PC-3 (cell line): ENCODE measurements at regions not wholly inside any gene's neighbourhood (a gene's known extent, or its start where the extent isn't known, plus 50 kb on each side); places are given as distances from the start of the nearest gene placed in this dataset.

Source experiments
- ATAC-seq: fragments of 200-7000 bp; cut with Tn5 transposase; 2 replicates; pipeline ENCODE4 v1.9.1; 2020; ENCODE audit warnings: mild to moderate bottlenecking, moderate library complexity
- BruUV-seq: library from RNA; stranded (reverse); fragments of 400-500 nt; replicated peaks from 2 replicates; lab custom pipeline; 2021; lab: Mats Ljungman, UMichigan
- CTCF ChIA-PET: fragments of 300-600 bp; sonication (Branson Sonifier 250); formaldehyde crosslinking; loops from one replicate; lab custom pipeline; 2022; ENCODE audit warnings: antibody characterized with exemption; lab: Charles Lee
- POLR2A ChIA-PET: fragments of 300-600 bp; sonication (Branson Sonifier 250); formaldehyde crosslinking; loops from one replicate; lab custom pipeline; 2022; ENCODE audit warnings: antibody characterized with exemption; ENCODE audit not compliant: unreplicated experiment; lab: Charles Lee
- DNase-seq: peaks from one replicate; pipeline ENCODE4 v3.0.0-alpha.2; 2015
- H2AFZ ChIP-seq: fragments of 300-600 bp; sonication (generic); 2 replicates; pipeline ENCODE4 v1.6.0; 2016; ENCODE audit warnings: antibody characterized with exemption, low read length
- H3F3A ChIP-seq: fragments of 300-600 bp; sonication (generic); one replicate; pipeline ENCODE4 v1.6.0; 2017; ENCODE audit warnings: antibody characterized with exemption, low read length, control low read depth, mild to moderate bottlenecking; ENCODE audit not compliant: unreplicated experiment
- H3K27ac ChIP-seq: fragments of 300-600 bp; sonication (generic); 2 replicates; pipeline ENCODE4 v1.5.1; 2016; ENCODE audit warnings: mild to moderate bottlenecking, low read length
- H3K27me3 ChIP-seq: fragments of 300-600 bp; sonication (generic); 2 replicates; pipeline ENCODE4 v1.6.1; 2016; ENCODE audit warnings: low read length, mixed read lengths
- H3K36me3 ChIP-seq: fragments of 300-600 bp; sonication (generic); 2 replicates; pipeline ENCODE4 v1.6.1; 2016; ENCODE audit warnings: low read depth, mixed run types, low read length, mixed read lengths
- H3K4me1 ChIP-seq: fragments of 300-600 bp; sonication (generic); 2 replicates; pipeline ENCODE4 v1.5.1; 2016; ENCODE audit warnings: low read length; ENCODE audit not compliant: insufficient read depth
- H3K4me2 ChIP-seq: fragments of 300-600 bp; sonication (generic); 2 replicates; pipeline ENCODE4 v1.6.0; 2016; ENCODE audit warnings: low read length
- H3K4me3 ChIP-seq: fragments of 300-600 bp; sonication (generic); 2 replicates; pipeline ENCODE4 v1.5.1; 2016; ENCODE audit warnings: mild to moderate bottlenecking, low read length, mixed read lengths
- H3K79me2 ChIP-seq: fragments of 300-600 bp; sonication (generic); 2 replicates; pipeline ENCODE4 v1.6.1; 2017; ENCODE audit warnings: low read length, mixed read lengths
- H3K9ac ChIP-seq: fragments of 300-600 bp; sonication (generic); 2 replicates; pipeline ENCODE4 v1.6.0; 2016; ENCODE audit warnings: mild to moderate bottlenecking, low read length
- H3K9me2 ChIP-seq: fragments of 300-600 bp; sonication (generic); replicated peaks from 2 replicates; pipeline ENCODE4 v1.6.1; 2016; ENCODE audit warnings: mixed run types, low read length, mixed read lengths
- H3K9me3 ChIP-seq: fragments of 300-600 bp; sonication (generic); 2 replicates; pipeline ENCODE4 v1.6.1; 2016; ENCODE audit warnings: low read length, mixed read lengths
- H4K20me1 ChIP-seq: fragments of 300-600 bp; sonication (generic); 2 replicates; pipeline ENCODE4 v1.6.1; 2016; ENCODE audit warnings: low read length, mixed read lengths
- EZH2 ChIP-seq: fragments of 300-600 bp; sonication (generic); IDR thresholded peaks from one replicate; pipeline ENCODE4 v1.6.1; 2017; ENCODE audit warnings: antibody characterized with exemption, mild to moderate bottlenecking, low read length; ENCODE audit not compliant: unreplicated experiment
- EZH2phosphoT487 ChIP-seq: fragments of 300-600 bp; sonication (generic); IDR thresholded peaks from 2 replicates; pipeline ENCODE4 v1.6.1; 2018; ENCODE audit warnings: mild to moderate bottlenecking, antibody characterized with exemption, low read length, borderline replicate concordance
- intact Hi-C: fragments of 100-400 bp; cut with micrococcal nuclease; formaldehyde crosslinking; loops from 2 replicates; pipeline ENCODE4 v1.9.0; 2023
- TF ChIP-seq, protein P1 (sequence below): fragments of 300-600 bp; sonication (generic); conservative IDR thresholded peaks from 2 replicates; pipeline ENCODE4 v1.5.1; 2017; ENCODE audit warnings: antibody characterized with exemption, low read depth, mild to moderate bottlenecking, low read length

DNA sequence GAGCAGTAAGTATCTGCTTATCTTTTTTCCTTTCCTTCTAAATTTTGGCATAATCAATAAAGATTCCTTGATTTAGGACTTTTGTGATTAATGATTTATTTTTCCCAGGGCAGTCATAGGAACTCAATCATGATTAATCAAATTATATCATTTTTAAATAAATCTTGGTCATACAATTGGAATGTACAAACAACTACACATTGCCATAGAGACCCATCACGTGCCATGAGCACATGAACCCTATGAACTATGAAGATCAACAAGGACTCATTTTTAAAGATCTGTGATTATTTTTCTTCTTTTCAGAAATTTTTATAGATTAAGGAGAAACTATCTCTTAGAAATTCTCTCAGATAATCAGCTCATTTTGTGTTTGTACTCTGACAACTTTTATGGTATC lies 622.4 kb downstream of the BCKDHB start:
- H3K4me1 ChIP-seq: peaks cover 8% of the 10 kb centered on the region; the same call in 1 of the 2 replicates
- H3K9me3 ChIP-seq: no peaks in the 10 kb centered on the region
- TF ChIP-seq EZH2 (no peak), EZH2phosphoT487 (no peak)
- TF ChIP-seq, protein P1, sequence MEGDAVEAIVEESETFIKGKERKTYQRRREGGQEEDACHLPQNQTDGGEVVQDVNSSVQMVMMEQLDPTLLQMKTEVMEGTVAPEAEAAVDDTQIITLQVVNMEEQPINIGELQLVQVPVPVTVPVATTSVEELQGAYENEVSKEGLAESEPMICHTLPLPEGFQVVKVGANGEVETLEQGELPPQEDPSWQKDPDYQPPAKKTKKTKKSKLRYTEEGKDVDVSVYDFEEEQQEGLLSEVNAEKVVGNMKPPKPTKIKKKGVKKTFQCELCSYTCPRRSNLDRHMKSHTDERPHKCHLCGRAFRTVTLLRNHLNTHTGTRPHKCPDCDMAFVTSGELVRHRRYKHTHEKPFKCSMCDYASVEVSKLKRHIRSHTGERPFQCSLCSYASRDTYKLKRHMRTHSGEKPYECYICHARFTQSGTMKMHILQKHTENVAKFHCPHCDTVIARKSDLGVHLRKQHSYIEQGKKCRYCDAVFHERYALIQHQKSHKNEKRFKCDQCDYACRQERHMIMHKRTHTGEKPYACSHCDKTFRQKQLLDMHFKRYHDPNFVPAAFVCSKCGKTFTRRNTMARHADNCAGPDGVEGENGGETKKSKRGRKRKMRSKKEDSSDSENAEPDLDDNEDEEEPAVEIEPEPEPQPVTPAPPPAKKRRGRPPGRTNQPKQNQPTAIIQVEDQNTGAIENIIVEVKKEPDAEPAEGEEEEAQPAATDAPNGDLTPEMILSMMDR: no peak
- ATAC-seq: no peak
- no peaks in the 10 kb centered on the region for H3K36me3 ChIP-seq
- no peak overlapping the region for H3K4me3 ChIP-seq
- H3F3A ChIP-seq: no peaks in the 10 kb centered on the region
- no peaks in the 10 kb centered on the region for H4K20me1 ChIP-seq
- H3K27ac ChIP-seq: no peak overlapping the region
- no peaks in the 10 kb centered on the region for H3K9me2 ChIP-seq
- ChIA-PET CTCF (no interaction called here), POLR2A (interaction anchor here (0.7 kb wide), 1 partner anchor 11 kb away, joined by 3 read pairs; no protein-coding TSS in a partner anchor)
- BruUV-seq: no TSS peak
- DNase-seq: peak; percentile 7
- H3K27me3 ChIP-seq: no peaks in the 10 kb centered on the region
- intact Hi-C loops: loop anchor here (5.0 kb wide), 2 partner anchors 122 to 517 kb away; no protein-coding TSS in a partner anchor
- H3K79me2 ChIP-seq: no peaks in the 10 kb centered on the region
- no peak overlapping the region for H3K4me2 ChIP-seq
- no peak overlapping the region for H3K9ac ChIP-seq
- no peak overlapping the region for H2AFZ ChIP-seq

DNA sequence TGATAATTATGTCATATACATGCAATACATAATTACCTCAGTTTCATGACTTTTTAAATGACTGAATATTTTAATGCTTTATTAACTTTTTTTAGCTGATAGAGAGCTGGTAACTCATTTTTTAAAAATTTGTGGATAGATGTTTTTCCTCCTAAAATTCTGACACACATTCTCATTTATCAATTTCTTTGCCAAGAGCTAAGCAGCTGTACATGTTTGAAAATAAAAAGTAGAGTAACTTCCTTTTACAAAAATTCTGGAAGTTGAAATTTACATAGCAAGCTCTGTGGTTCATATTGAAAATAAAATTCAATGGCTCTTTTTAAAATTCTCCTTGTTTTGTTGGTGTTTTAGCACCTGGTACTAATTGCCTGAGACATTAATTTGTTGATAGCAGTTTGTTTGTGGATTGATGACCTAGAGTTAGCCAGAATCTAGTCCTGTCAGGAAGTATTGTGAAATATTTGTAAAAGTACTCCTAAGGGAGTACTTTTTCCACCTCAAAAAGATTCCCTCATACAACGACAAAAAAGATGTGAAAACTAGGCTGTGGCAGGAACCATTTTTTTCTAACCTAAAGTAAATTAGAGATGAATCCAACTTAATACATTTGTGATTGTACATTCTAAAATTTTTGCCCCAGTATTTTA lies 621.8 kb downstream of the BCKDHB start:
- no peak overlapping the region for H3K4me3 ChIP-seq
- peaks cover 8% of the 10 kb centered on the region; the same call in 1 of the 2 replicates for H3K4me1 ChIP-seq
- no peaks in the 10 kb centered on the region for H4K20me1 ChIP-seq
- intact Hi-C loops: loop anchor here (5.0 kb wide), 2 partner anchors 121 to 516 kb away; no protein-coding TSS in a partner anchor
- no peak overlapping the region for H3K4me2 ChIP-seq
- no peaks in the 10 kb centered on the region for H3K9me3 ChIP-seq
- no peaks in the 10 kb centered on the region for H3F3A ChIP-seq
- no peaks in the 10 kb centered on the region for H3K27me3 ChIP-seq
- no TSS peak for BruUV-seq
- no peak overlapping the region for H2AFZ ChIP-seq
- no peaks in the 10 kb centered on the region for H3K36me3 ChIP-seq
- H3K9ac ChIP-seq: no peak overlapping the region
- H3K9me2 ChIP-seq: no peaks in the 10 kb centered on the region
- no peaks in the 10 kb centered on the region for H3K79me2 ChIP-seq
- DNase-seq: no peak
- no peak overlapping the region for H3K27ac ChIP-seq
- ATAC-seq: no peak
- POLR2A ChIA-PET: interaction anchor here (0.7 kb wide), 1 partner anchor 12 kb away, joined by 3 read pairs; no protein-coding TSS in a partner anchor
- CTCF ChIA-PET: no interaction called here
- no peak for TF ChIP-seq EZH2phosphoT487
- TF ChIP-seq, protein P1: no peak
- no peak for TF ChIP-seq EZH2
